GM21390 (cell line): ENCODE measurements at regions not wholly inside any gene's neighbourhood (a gene's known extent, or its start where the extent isn't known, plus 50 kb on each side); places are given as distances from the start of the nearest gene placed in this dataset.

Experiments used
- ATAC-seq: cut with Tn5 transposase; IDR thresholded peaks from one replicate; pipeline ENCODE4 v1.9.1; 2021; ENCODE audit not compliant: unreplicated experiment

- ATAC-seq = no peak
These were observed 52.5 kb upstream of the C9orf72 start for GRCh38 chr9:27625751-27626150.

- no peak for ATAC-seq
These were observed 53.2 kb upstream of the C9orf72 start for GRCh38 chr9:27626244-27627187.

GRCh38 chr9:27627188-27627564, 53.9 kb upstream of the C9orf72 start:
- ATAC-seq = no peak

GRCh38 chr9:27628311-27628710, 55.0 kb upstream of the C9orf72 start:
- no peak for ATAC-seq

GRCh38 chr9:27629425-27629824, 56.1 kb upstream of the C9orf72 start:
- ATAC-seq = no peak

- ATAC-seq = no peak
These were observed 59.0 kb upstream of the C9orf72 start for GRCh38 chr9:27632254-27632653.

- no peak for ATAC-seq
These were observed 60.5 kb upstream of the C9orf72 start for GRCh38 chr9:27633764-27634163.

GRCh38 chr9:27634879-27635278, 61.6 kb upstream of the C9orf72 start:
- ATAC-seq = peak; percentile 60

GRCh38 chr9:27638716-27639115, 65.4 kb upstream of the C9orf72 start:
- no peak for ATAC-seq

- ATAC-seq = no peak
These were observed 72.0 kb upstream of the C9orf72 start for GRCh38 chr9:27645161-27645840.

- no peak for ATAC-seq
These were observed 80.0 kb upstream of the C9orf72 start for GRCh38 chr9:27653246-27653645.

GRCh38 chr9:27653957-27654356, 80.7 kb upstream of the C9orf72 start:
- no peak for ATAC-seq

- ATAC-seq = no peak
These were observed 81.5 kb upstream of the C9orf72 start for GRCh38 chr9:27654629-27655285.

GRCh38 chr9:27655441-27655840, 82.2 kb upstream of the C9orf72 start:
- no peak for ATAC-seq

- no peak for ATAC-seq
These were observed 85.7 kb upstream of the C9orf72 start for GRCh38 chr9:27659001-27659400.

- no peak for ATAC-seq
These were observed 86.3 kb upstream of the C9orf72 start for GRCh38 chr9:27659571-27659970.

- ATAC-seq = no peak
These were observed 86.9 kb upstream of the C9orf72 start for GRCh38 chr9:27660148-27660547.

- no peak for ATAC-seq
These were observed 90.2 kb upstream of the C9orf72 start for GRCh38 chr9:27663526-27663925.

GRCh38 chr9:27664121-27664779, 91.0 kb upstream of the C9orf72 start:
- ATAC-seq = no peak

GRCh38 chr9:27665136-27665535, 91.9 kb upstream of the C9orf72 start:
- no peak for ATAC-seq

GRCh38 chr9:27668280-27668679, 95.0 kb upstream of the C9orf72 start:
- ATAC-seq = no peak
